Heart right ventricle (tissue), 16 donors: ENCODE measurements at regions not wholly inside any gene's neighbourhood (a gene's known extent, or its start where the extent isn't known, plus 50 kb on each side); places are given as distances from the start of the nearest gene placed in this dataset.
"Not testable (repeated sequence)": the region's sequence is repeated elsewhere in the genome, so short reads cannot be mapped to it uniquely, and the experiment has no call there.

ENCODE experiments used
- ATAC-seq, 8 donors: fragments of 200-7000 bp; cut with Tn5 transposase; one replicate each; pipeline ENCODE4 v1.9.1; 2020; ENCODE audit warnings: mild to moderate bottlenecking in 8 of 8, moderate library complexity in 8 of 8, moderate number of reproducible peaks in 1 of 8
- DNase-seq, 2 donors: peaks; one replicate each; pipeline ENCODE4 v3.0.0-alpha.2; 2020
- H3K27ac ChIP-seq, 10 donors: fragments of 200-600 bp; sonication (generic) in 2 of 10; one replicate each; pipeline versions ENCODE4 v1.5.0 to v1.8.0; 2020 to 2022; ENCODE audit warnings: mild to moderate bottlenecking in 3 of 10
- H3K27me3 ChIP-seq, 7 donors: fragments of 200-600 bp; one replicate each; pipeline ENCODE4 v1.8.0; 2021 to 2022; ENCODE audit warnings: mild to moderate bottlenecking in 2 of 7
- H3K36me3 ChIP-seq, 9 donors: fragments of 200-600 bp; sonication (generic) in 1 of 9; one replicate each; pipeline versions ENCODE4 v1.5.0 to v1.8.0; 2020 to 2022; ENCODE audit warnings: mild to moderate bottlenecking in 2 of 9
- H3K4me1 ChIP-seq, 9 donors: fragments of 200-600 bp; sonication (generic) in 1 of 9; one replicate each; pipeline versions ENCODE4 v1.5.0 to v1.8.0; 2020 to 2022; ENCODE audit warnings: mild to moderate bottlenecking in 4 of 9
- H3K4me3 ChIP-seq, 10 donors: fragments of 200-600 bp; sonication (generic) in 2 of 10; one replicate each; pipeline versions ENCODE4 v1.5.0 to v1.8.0; 2020 to 2022; ENCODE audit warnings: mild to moderate bottlenecking in 7 of 10, moderate library complexity in 2 of 10
- H3K9me3 ChIP-seq, 11 donors: fragments of 200-600 bp in 10 of 11; sonication (generic) in 2 of 11; one replicate each; pipeline versions ENCODE4 v1.5.0 to v1.8.0; 2013 to 2022; ENCODE audit warnings: mild to moderate bottlenecking in 2 of 11, control low read depth in 1 of 11, moderate library complexity in 1 of 11
- CTCF ChIP-seq, 9 donors: fragments of 200-600 bp; sonication (generic) in 2 of 9; IDR thresholded peaks; one replicate each; pipeline versions ENCODE4 v1.5.0 to v1.8.0; 2021 to 2022; ENCODE audit warnings: antibody characterized with exemption in 9 of 9, mild to moderate bottlenecking in 5 of 9, moderate library complexity in 1 of 9
- WGBS, 2 donors: extraction: QIAGEN DNeasy Blood & Tissue Kit; methylation state at CpG; one replicate each; pipeline ENCODE4 v1.1.7; 2013; ENCODE audit warnings: inconsistent platforms in 1 of 2; 5-methylcytosine and 5-hydroxymethylcytosine counted together
- intact Hi-C, 10 donors: fragments of 100-400 bp; cut with DNase I; formaldehyde crosslinking; loops; one replicate each; pipeline versions ENCODE4 v1.11.1 to v1.14.2; 2022
- donor health status: Arrhythmogenic right ventricular cardiomyopathy.
- donor health status: ischemic (EF 13 %, LVEDD 7.1; RV severe dilation, severe dysfunction).
- donor health status: healthy with polysubstance abuse.
- donor health status: DM: no; HTN: yes; CAD: no.
- donor health status: DM: no; HTN: no; CAD: no.
- donor health status: ischemic (EF 25% LVEDD 6.9; RV normal size, moderate dysfunction).
- donor health status: ischemic (EF 25% LVEDD 5.7; RV mildly dilated, moderate dysfunction).
- donor health status: healthy.
- donor health status: DM: yes; HTN: yes; CAD: no.
- donor health status: Ischemic cardiomyopathy.
- donor health status: ischemic (EF 35%, LVEDD 5.7; RV mildly dilated, moderate dysfunction).
- donor health status: nonischemic (EF 11% LVEDD 7.7; RV severe dilation, severe dysfunction).
- donor health status: DM: yes; HTN: yes; CAD: no.
- donor health status: PGD.
- donor health status: ischemic (EF 29% LVEDD 5.4; RV normal size, mild dysfunction).
- donor health status: nonischemic (EF 23%, LVEDD 6.1; RV moderate dilation, normal function).

DNA sequence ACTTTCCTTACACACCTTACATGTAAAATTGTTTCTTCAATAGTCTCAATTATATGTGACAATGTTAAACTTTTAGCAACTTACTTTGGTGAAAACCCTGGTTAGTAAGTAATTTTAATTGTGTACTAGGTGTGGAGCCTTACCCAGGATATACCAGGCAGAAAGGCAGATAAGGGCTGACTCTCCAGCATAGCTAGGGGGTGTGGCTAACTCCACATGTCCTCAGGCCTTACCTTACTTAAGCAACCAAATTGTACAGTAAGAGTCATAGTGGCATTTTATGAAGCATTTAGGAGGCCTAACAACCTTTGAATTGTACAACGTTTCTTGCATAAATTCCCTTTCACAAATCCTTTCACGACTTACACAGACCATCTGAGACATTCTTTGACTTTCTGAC, 118.2 kb upstream of the OR9Q1 start:
- ATAC-seq (no peak), DNase-seq (no peak)
- peaks cover 0 to 8% (median 0%) of the 10 kb centered on the region in 9 donors for H3K4me1 ChIP-seq
- intact Hi-C loops = no loop called here
- no peaks in the 10 kb centered on the region for H3K36me3 ChIP-seq
- no peak overlapping the region for H3K27ac ChIP-seq
- no peaks in the 10 kb centered on the region for H3K27me3 ChIP-seq
- no peak overlapping the region for H3K4me3 ChIP-seq
- 69 to 77% methylated on average over 2 of the region's 2 CpGs for WGBS, 2 donors
- H3K9me3 ChIP-seq = peaks cover 0 to 4% (median 0%) of the 10 kb centered on the region in 11 donors
- no peak for TF ChIP-seq CTCF (IDR thresholded peaks at IDR 0.05)

- H3K27me3 ChIP-seq, ATAC-seq, DNase-seq, H3K36me3 ChIP-seq, H3K4me1 ChIP-seq, H3K4me3 ChIP-seq, H3K9me3 ChIP-seq, intact Hi-C loops, H3K27ac ChIP-seq: not testable (repeated sequence)
- 85 to 93% methylated on average over 2 of the region's 2 CpGs for WGBS, 2 donors
These were observed 115.3 kb upstream of the OR9Q1 start for GRCh38 chr11:57908399-57908798.

GRCh38 chr11:57911522-57911921, 112.2 kb upstream of the OR9Q1 start:
- WGBS, 2 donors = 75 to 84% methylated on average over 4 of the region's 4 CpGs
- intact Hi-C loops = loop anchor here in 1 of 10 donors (10.0 kb wide), 1 partner anchor 67 kb away; no protein-coding TSS in a partner anchor
- H3K36me3 ChIP-seq, DNase-seq, H3K9me3 ChIP-seq, H3K4me1 ChIP-seq, H3K4me3 ChIP-seq, ATAC-seq, H3K27me3 ChIP-seq, H3K27ac ChIP-seq: not testable (repeated sequence)

GRCh38 chr11:57913715-57914704, 109.7 kb upstream of the OR9Q1 start:
- Histone ChIP-seq H3K4me3 (no peak overlapping the region), H3K36me3 (no peaks in the 10 kb centered on the region), H3K27me3 (no peaks in the 10 kb centered on the region), H3K9me3 (peaks cover 0 to 5% (median 0%) of the 10 kb centered on the region in 11 donors), H3K4me1 (no peaks in the 10 kb centered on the region), H3K27ac (no peak overlapping the region)
- WGBS, 2 donors = 72 to 77% methylated on average over 6 of the region's 6 CpGs
- DNase-seq = no peak
- intact Hi-C loops = loop anchor here in 1 of 10 donors (10.0 kb wide), 1 partner anchor 69 kb away; no protein-coding TSS in a partner anchor
- no peak for TF ChIP-seq CTCF (IDR thresholded peaks at IDR 0.05)
- no peak for ATAC-seq

- WGBS, 2 donors = 82 to 96% methylated on average over 5 of the region's 5 CpGs
- no peaks in the 10 kb centered on the region for H3K4me1 ChIP-seq
- no peak for DNase-seq
- H3K27ac ChIP-seq = no peak overlapping the region
- no peak for TF ChIP-seq CTCF (IDR thresholded peaks at IDR 0.05)
- H3K27me3 ChIP-seq = no peaks in the 10 kb centered on the region
- H3K4me3 ChIP-seq = no peak overlapping the region
- no peak for ATAC-seq
- H3K36me3 ChIP-seq = no peaks in the 10 kb centered on the region
- intact Hi-C loops = loop anchor here in 1 of 10 donors (10.0 kb wide), 1 partner anchor 73 kb away; no protein-coding TSS in a partner anchor
- H3K9me3 ChIP-seq = peaks cover 0 to 5% (median 0%) of the 10 kb centered on the region in 11 donors
These were observed 106.0 kb upstream of the OR9Q1 start for GRCh38 chr11:57917632-57918031.
